GM23338 (cell line): ENCODE measurements at regions not wholly inside any gene's neighbourhood (a gene's known extent, or its start where the extent isn't known, plus 50 kb on each side); places are given as distances from the start of the nearest gene placed in this dataset.

Experiments used
- ATAC-seq: fragments of 200-7000 bp; cut with Tn5 transposase; 3 replicates; pipeline ENCODE4 v1.9.1; 2020
- DNase-seq: peaks from one replicate; pipeline ENCODE4 v3.0.0-alpha.2; 2015; ENCODE audit warnings: low spot score
- H2AFZ ChIP-seq: fragments of 200-600 bp; sonication (generic); 2 replicates; pipeline ENCODE4 v1.8.0; 2016; ENCODE audit warnings: antibody characterized with exemption, mild to moderate bottlenecking, moderate library complexity
- H3F3A ChIP-seq: fragments of 200-600 bp; sonication (generic); replicated peaks from 2 replicates; pipeline ENCODE4 v1.8.0; 2017; ENCODE audit warnings: antibody characterized with exemption, mixed run types, low read depth
- H3K27ac ChIP-seq: fragments of 200-600 bp; sonication (generic); 2 replicates; pipeline ENCODE4 v1.6.1; 2016; ENCODE audit warnings: low read depth
- H3K27me3 ChIP-seq: fragments of 200-600 bp; sonication (generic); 2 replicates; pipeline ENCODE4 v1.8.0; 2016; ENCODE audit warnings: mild to moderate bottlenecking, mixed run types, moderate library complexity; ENCODE audit not compliant: insufficient read depth
- H3K36me3 ChIP-seq: fragments of 200-600 bp; sonication (generic); 2 replicates; pipeline ENCODE4 v1.8.0; 2016; ENCODE audit warnings: mild to moderate bottlenecking; ENCODE audit not compliant: insufficient read depth
- H3K4me1 ChIP-seq: fragments of 200-600 bp; sonication (generic); 2 replicates; pipeline ENCODE4 v1.8.0; 2016; ENCODE audit warnings: mild to moderate bottlenecking, moderate library complexity; ENCODE audit not compliant: insufficient read depth
- H3K4me2 ChIP-seq: fragments of 200-600 bp; sonication (generic); 2 replicates; pipeline ENCODE4 v1.7.1; 2017; ENCODE audit warnings: mixed run types
- H3K4me3 ChIP-seq: fragments of 200-600 bp; sonication (generic); 2 replicates; pipeline ENCODE4 v1.6.1; 2016; ENCODE audit warnings: mixed run types
- H3K79me2 ChIP-seq: fragments of 200-600 bp; sonication (generic); replicated peaks from 2 replicates; pipeline ENCODE4 v1.8.0; 2017; ENCODE audit warnings: mild to moderate bottlenecking; ENCODE audit not compliant: insufficient read depth
- H3K9me2 ChIP-seq: fragments of 200-600 bp; sonication (generic); 2 replicates; pipeline ENCODE4 v1.8.0; 2017; ENCODE audit not compliant: insufficient read depth
- H4K20me1 ChIP-seq: fragments of 200-600 bp; sonication (generic); replicated peaks from 2 replicates; pipeline ENCODE4 v1.8.0; 2017; ENCODE audit warnings: mild to moderate bottlenecking; ENCODE audit not compliant: insufficient read depth
- H3K27ac Mint-ChIP-seq: 2 replicates; pipeline ENCODE4 v1.8.0; 2020; ENCODE audit warnings: inconsistent platforms, mild to moderate bottlenecking, moderate library complexity, mixed read lengths
- H3K27me3 Mint-ChIP-seq: 3 replicates; pipeline ENCODE4 v1.8.0; 2022; ENCODE audit warnings: low read depth, mild to moderate bottlenecking, moderate library complexity, mixed read lengths, inconsistent platforms; ENCODE audit not compliant: insufficient read depth, poor library complexity
- H3K36me3 Mint-ChIP-seq: 3 replicates; pipeline ENCODE4 v1.8.0; 2021; ENCODE audit warnings: low read depth, mild to moderate bottlenecking, inconsistent platforms, moderate library complexity, mixed read lengths
- H3K4me1 Mint-ChIP-seq: 3 replicates; pipeline ENCODE4 v1.8.0; 2020; ENCODE audit warnings: mild to moderate bottlenecking, inconsistent platforms, mixed read lengths
- H3K4me3 Mint-ChIP-seq: 3 replicates; pipeline ENCODE4 v1.8.0; 2021; ENCODE audit warnings: moderate library complexity, mild to moderate bottlenecking, inconsistent platforms, mixed read lengths
- H3K9me3 Mint-ChIP-seq: 3 replicates; pipeline ENCODE4 v1.8.0; 2020; ENCODE audit warnings: moderate library complexity, mild to moderate bottlenecking, inconsistent platforms, mixed read lengths
- CREB1 ChIP-seq: fragments of 250-450 bp; sonication (Bioruptor Pico); IDR thresholded peaks from 2 replicates; pipeline ENCODE4 v1.5.0; 2020; ENCODE audit warnings: low read depth, mild to moderate bottlenecking, moderate library complexity
- ETS1 ChIP-seq: IDR thresholded peaks from 2 replicates; pipeline ENCODE4 v1.6.1; 2016; ENCODE audit warnings: antibody characterized with exemption
- EZH2 ChIP-seq: fragments of 200-600 bp; sonication (generic); IDR thresholded peaks from one replicate; pipeline ENCODE4 v1.8.0; 2017; ENCODE audit warnings: antibody characterized with exemption, mild to moderate bottlenecking, low read depth; ENCODE audit not compliant: unreplicated experiment
- EZH2phosphoT487 ChIP-seq: fragments of 200-600 bp; sonication (generic); IDR thresholded peaks from one replicate; pipeline ENCODE4 v1.8.1; 2018; ENCODE audit warnings: antibody characterized with exemption; ENCODE audit not compliant: unreplicated experiment
- JUNB ChIP-seq: IDR thresholded peaks from one replicate; pipeline ENCODE4 v1.6.1; 2016; ENCODE audit warnings: antibody characterized with exemption; ENCODE audit not compliant: unreplicated experiment
- NANOG ChIP-seq: IDR thresholded peaks from 2 replicates; pipeline ENCODE4 v1.6.1; 2016; ENCODE audit warnings: antibody characterized with exemption, borderline replicate concordance
- REST ChIP-seq: IDR thresholded peaks from one replicate; pipeline ENCODE4 v1.6.1; 2018; ENCODE audit warnings: antibody characterized with exemption; ENCODE audit not compliant: unreplicated experiment
- STAT1 ChIP-seq: IDR thresholded peaks from one replicate; pipeline ENCODE4 v1.6.1; 2016; ENCODE audit warnings: antibody characterized with exemption; ENCODE audit not compliant: unreplicated experiment
- ZNF114 ChIP-seq: fragments of 250-450 bp; sonication (Bioruptor Pico); IDR thresholded peaks from 2 replicates; pipeline ENCODE4 v1.5.0; 2020; ENCODE audit warnings: mild to moderate bottlenecking, moderate library complexity
- ZNF331 ChIP-seq: fragments of 250-450 bp; sonication (Bioruptor Pico); IDR thresholded peaks from 2 replicates; pipeline ENCODE4 v1.5.0; 2020; ENCODE audit warnings: low read depth, mild to moderate bottlenecking, moderate library complexity

GRCh38 chr12:131528144-131528543, 182.7 kb upstream of the SFSWAP start:
- Histone ChIP-seq H4K20me1 (no peaks in the 10 kb centered on the region), H3K4me2 (no peak overlapping the region), H3F3A (no peaks in the 10 kb centered on the region), H3K9me2 (0 out of 2 replicates have a peak, but pooled peaks cover 3% of the 10 kb centered on the region), H3K27me3 (no peaks in the 10 kb centered on the region), H3K4me3 (no peak overlapping the region), H3K27ac (no peak overlapping the region), H3K79me2 (no peaks in the 10 kb centered on the region), H3K36me3 (no peaks in the 10 kb centered on the region), H3K4me1 (no peaks in the 10 kb centered on the region), H2AFZ (no peak overlapping the region)
- ATAC-seq (no peak), DNase-seq (no peak)
- no peaks in the 10 kb centered on the region for H3K4me1 Mint-ChIP-seq
- H3K36me3 Mint-ChIP-seq, result no peaks in the 10 kb centered on the region
- no peak overlapping the region for H3K4me3 Mint-ChIP-seq
- H3K9me3 Mint-ChIP-seq, result no peaks in the 10 kb centered on the region
- no peak overlapping the region for H3K27ac Mint-ChIP-seq
- no peak for TF ChIP-seq JUNB
- no peak for TF ChIP-seq STAT1
- TF ChIP-seq CREB1 (CRISPR knock-in tag), result no peak
- no peaks in the 10 kb centered on the region for H3K27me3 Mint-ChIP-seq

GRCh38 chr12:131528667-131529066, 182.2 kb upstream of the SFSWAP start:
- no peaks in the 10 kb centered on the region for H3K27me3 Mint-ChIP-seq
- H3K4me2 ChIP-seq, result no peak overlapping the region
- H2AFZ ChIP-seq, result no peak overlapping the region
- H3K4me1 Mint-ChIP-seq, result no peaks in the 10 kb centered on the region
- H3K79me2 ChIP-seq, result no peaks in the 10 kb centered on the region
- H3F3A ChIP-seq, result no peaks in the 10 kb centered on the region
- no peaks in the 10 kb centered on the region for H3K36me3 Mint-ChIP-seq
- H3K9me3 Mint-ChIP-seq, result no peaks in the 10 kb centered on the region
- no peak overlapping the region for H3K4me3 ChIP-seq
- H4K20me1 ChIP-seq, result no peaks in the 10 kb centered on the region
- H3K36me3 ChIP-seq, result no peaks in the 10 kb centered on the region
- no peaks in the 10 kb centered on the region for H3K27me3 ChIP-seq
- no peaks in the 10 kb centered on the region for H3K9me2 ChIP-seq
- ATAC-seq (no peak), DNase-seq (no peak)
- TF ChIP-seq EZH2, result no peak
- no peak for TF ChIP-seq REST
- TF ChIP-seq ZNF114 (CRISPR knock-in tag), result no peak
- TF ChIP-seq ETS1, result no peak
- TF ChIP-seq CREB1 (CRISPR knock-in tag), result no peak
- TF ChIP-seq ZNF331 (CRISPR knock-in tag), result no peak
- TF ChIP-seq NANOG, result no peak
- TF ChIP-seq EZH2phosphoT487, result no peak
- H3K4me1 ChIP-seq, result no peaks in the 10 kb centered on the region
- H3K4me3 Mint-ChIP-seq, result no peak overlapping the region
- no peak overlapping the region for H3K27ac ChIP-seq
- no peak overlapping the region for H3K27ac Mint-ChIP-seq
